ENCODE measurements at regions not wholly inside any gene's neighbourhood (a gene's known extent, or its start where the extent isn't known, plus 50 kb on each side); places are given as distances from the start of the nearest gene placed in this dataset.
"Not testable (repeated sequence)": the region's sequence is repeated elsewhere in the genome, so short reads cannot be mapped to it uniquely, and the experiment has no call there.

DNA sequence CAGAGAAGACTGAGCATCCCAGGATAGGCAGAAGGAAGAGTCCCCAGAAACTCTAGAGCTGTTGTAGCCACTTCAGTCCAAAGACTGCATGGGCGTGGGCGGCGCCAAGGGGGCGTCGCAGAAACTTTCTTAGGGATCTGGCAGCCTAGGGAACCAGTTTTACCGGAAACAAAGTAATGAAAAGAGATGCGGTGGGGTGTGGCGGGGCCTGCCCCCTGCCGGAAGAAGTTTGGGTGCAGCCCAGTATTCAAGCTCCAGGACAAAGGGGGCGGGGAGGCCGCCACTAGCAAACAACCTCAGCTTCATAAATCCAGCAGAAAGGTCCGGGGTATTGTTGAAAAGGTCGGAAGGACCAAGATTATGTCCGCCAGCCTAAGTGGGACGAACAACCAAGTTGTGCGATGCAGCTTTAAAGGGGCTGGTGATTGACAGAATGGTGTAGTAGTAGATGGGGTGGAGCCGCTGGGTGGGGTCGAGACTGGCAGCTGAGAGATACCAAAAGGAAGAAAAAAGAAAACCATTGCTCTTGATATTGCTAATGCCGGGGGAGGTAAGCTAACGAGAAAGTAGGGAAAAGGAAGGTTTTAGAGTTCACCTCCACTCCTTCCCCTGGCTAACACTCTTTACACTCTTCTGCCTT is 190.5 kb downstream of the RRAGB start:
- peak; percentile 19 for DNase-seq (ENCODE audit: insufficient read length, low spot score)
- FAIRE-seq = peak; percentile 86
- TF ChIP-seq SPI1 (IDR thresholded peaks at IDR 0.05; ENCODE audit: low read depth, low read length) (no peak), TAF1 (IDR thresholded peaks at IDR 0.05; ENCODE audit: low read depth, low read length) (peak; percentile 26; the same call in 1 of the 2 replicates)

DNA sequence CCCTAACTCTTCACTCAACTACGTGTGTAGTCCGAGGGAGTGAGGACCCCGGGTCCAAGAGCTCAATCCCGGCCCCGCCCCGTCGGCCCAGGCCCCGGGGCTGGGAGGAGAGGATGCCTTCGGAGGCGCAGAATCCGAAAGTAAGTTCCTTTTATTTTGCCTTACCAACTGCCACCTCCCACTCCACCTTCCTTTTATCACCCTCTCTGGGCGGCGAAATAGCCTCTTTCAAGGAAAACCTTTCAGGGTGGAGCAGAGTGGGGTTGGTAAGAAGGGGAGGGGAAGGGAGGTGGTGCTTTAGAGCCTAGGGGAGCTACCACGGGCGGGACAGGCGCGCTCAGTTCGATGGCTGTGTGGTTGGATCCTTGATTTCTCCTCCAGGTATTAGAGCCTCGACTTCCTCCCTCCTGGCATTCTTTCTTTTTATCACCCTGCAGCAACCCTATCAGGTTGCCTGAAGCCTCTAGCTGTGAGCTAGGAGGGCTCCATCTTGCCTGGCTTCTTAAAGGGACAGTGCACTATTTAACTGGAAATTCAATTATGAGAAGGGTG is 191.2 kb downstream of the RRAGB start:
- no peak for DNase-seq (ENCODE audit: insufficient read length, low spot score)
- FAIRE-seq = no peak
- TF ChIP-seq SPI1 (IDR thresholded peaks at IDR 0.05; ENCODE audit: low read depth, low read length) = no peak
- no peak for TF ChIP-seq TAF1 (IDR thresholded peaks at IDR 0.05; ENCODE audit: low read depth, low read length)
- no peak for TF ChIP-seq POLR2A (IDR thresholded peaks at IDR 0.05; ENCODE audit: low read depth, low read length)
- TF ChIP-seq POLR2AphosphoS5 (IDR thresholded peaks at IDR 0.05; ENCODE audit: low read depth, low read length) = no peak
- TF ChIP-seq POU2F2 (IDR thresholded peaks at IDR 0.05; ENCODE audit: low read depth, low read length) = no peak
- TF ChIP-seq PAX5 (IDR thresholded peaks at IDR 0.05; ENCODE audit: insufficient read depth, low read length, severe bottlenecking) = no peak

GRCh38 chrX:55919367-55920221 is 202.0 kb downstream of the RRAGB start:
- DNase-seq (ENCODE audit: insufficient read length, low spot score) (peak; percentile 7), FAIRE-seq (peak; percentile 99)
- 0 out of 2 replicates have a peak, but pooled peaks have one; percentile 25 for TF ChIP-seq TAF1 (IDR thresholded peaks at IDR 0.05; ENCODE audit: low read depth, low read length)
- TF ChIP-seq POU2F2 (IDR thresholded peaks at IDR 0.05; ENCODE audit: low read depth, low read length) = 0 out of 2 replicates have a peak, but pooled peaks have one; percentile 51
- TF ChIP-seq PAX5 (IDR thresholded peaks at IDR 0.05; ENCODE audit: insufficient read depth, low read length, severe bottlenecking) = peak; percentile 79
- peak; percentile 93 for TF ChIP-seq SPI1 (IDR thresholded peaks at IDR 0.05; ENCODE audit: low read depth, low read length)
- 0 out of 2 replicates have a peak, but pooled peaks have one; percentile 29 for TF ChIP-seq POLR2A (IDR thresholded peaks at IDR 0.05; ENCODE audit: low read depth, low read length)
- TF ChIP-seq POLR2AphosphoS5 (IDR thresholded peaks at IDR 0.05; ENCODE audit: low read depth, low read length) = no peak

GRCh38 chrX:55924574-55924973 is 207.0 kb downstream of the RRAGB start:
- no peak for TF ChIP-seq POLR2A (IDR thresholded peaks at IDR 0.05; ENCODE audit: low read depth, low read length)
- no peak for TF ChIP-seq POU2F2 (IDR thresholded peaks at IDR 0.05; ENCODE audit: low read depth, low read length)
- TF ChIP-seq SPI1 (IDR thresholded peaks at IDR 0.05; ENCODE audit: low read depth, low read length) = no peak
- no peak for TF ChIP-seq TAF1 (IDR thresholded peaks at IDR 0.05; ENCODE audit: low read depth, low read length)
- no peak for TF ChIP-seq POLR2AphosphoS5 (IDR thresholded peaks at IDR 0.05; ENCODE audit: low read depth, low read length)
- no peak for TF ChIP-seq PAX5 (IDR thresholded peaks at IDR 0.05; ENCODE audit: insufficient read depth, low read length, severe bottlenecking)
- DNase-seq (ENCODE audit: insufficient read length, low spot score) = no peak
- peak; percentile 26 for FAIRE-seq

DNA sequence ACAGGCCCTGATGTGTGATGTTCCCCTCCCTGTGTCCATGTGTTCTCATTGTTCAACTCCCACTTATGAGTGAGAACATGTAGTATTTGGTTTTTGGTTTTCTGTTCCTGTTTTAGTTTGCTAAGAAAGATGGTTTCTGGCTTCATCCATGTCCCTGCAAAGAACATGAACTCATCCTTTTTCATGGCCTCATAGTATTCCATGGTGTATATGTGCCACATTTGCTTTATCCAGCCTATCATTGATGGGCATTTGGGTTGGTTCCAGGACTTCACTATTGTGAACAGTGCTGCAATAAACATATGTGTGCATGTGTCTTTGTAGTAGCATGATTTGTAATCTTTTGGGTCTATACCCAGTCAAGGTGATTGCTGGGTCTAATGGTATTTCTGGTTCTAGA is 211.0 kb downstream of the RRAGB start:
- not testable (repeated sequence) for DNase-seq (ENCODE audit: insufficient read length, low spot score); FAIRE-seq

Measured in GM12891 (cell line).